ENCODE measurements at regions not wholly inside any gene's neighbourhood (a gene's known extent, or its start where the extent isn't known, plus 50 kb on each side); places are given as distances from the start of the nearest gene placed in this dataset.
A peak's percentile ranks its signal among the peaks of the same experiment; 100 is the strongest.
"Not testable (repeated sequence)": the region's sequence is repeated elsewhere in the genome, so short reads cannot be mapped to it uniquely, and the experiment has no call there.

- no peaks in the 10 kb centered on the region for H3K4me1 ChIP-seq (ENCODE audit: control insufficient read depth, insufficient read depth, low read length)
- no peaks in the 10 kb centered on the region for H3K27me3 ChIP-seq (ENCODE audit: control insufficient read depth, insufficient read depth)
- intact Hi-C loops (cut with DNase I): no loop called here
- no peaks in the 10 kb centered on the region for H3K9me3 ChIP-seq (ENCODE audit: control insufficient read depth, low read length)
- DNase-seq (no peak), ATAC-seq (no peak)
- 80% methylated on average over 7 of the region's 7 CpGs for WGBS
- no peak overlapping the region for H3K4me3 ChIP-seq (ENCODE audit: low read length)
- no peak overlapping the region for H3K27ac ChIP-seq (ENCODE audit: low read length)
Observed at GRCh38 chr10:26621243-26621888, 76.1 kb upstream of the PDSS1 start.

- H3K27me3 ChIP-seq (ENCODE audit: control insufficient read depth, insufficient read depth): no peaks in the 10 kb centered on the region
- ATAC-seq (peak; percentile 64 to 77), DNase-seq (peak; percentile 51 to 78 (median 63))
- WGBS: 12% methylated on average over 47 of the region's 47 CpGs
- intact Hi-C loops (cut with DNase I): no loop called here
- H3K27ac ChIP-seq (ENCODE audit: low read length): no peak overlapping the region
- no peaks in the 10 kb centered on the region for H3K9me3 ChIP-seq (ENCODE audit: control insufficient read depth, low read length)
- peak overlapping the region; percentile 21 for H3K4me3 ChIP-seq (ENCODE audit: low read length)
- H3K4me1 ChIP-seq (ENCODE audit: control insufficient read depth, insufficient read depth, low read length): no peaks in the 10 kb centered on the region
Observed at GRCh38 chr10:26621889-26622711, 75.4 kb upstream of the PDSS1 start.

GRCh38 chr10:26622891-26623290 is 74.6 kb upstream of the PDSS1 start:
- ATAC-seq: no peak
- no peak overlapping the region for H3K4me3 ChIP-seq (ENCODE audit: low read length)

GRCh38 chr10:26624006-26624405 is 73.5 kb upstream of the PDSS1 start:
- no peaks in the 10 kb centered on the region for H3K27me3 ChIP-seq (ENCODE audit: control insufficient read depth, insufficient read depth)
- DNase-seq: no peak
- no peak for ATAC-seq
- no peaks in the 10 kb centered on the region for H3K4me1 ChIP-seq (ENCODE audit: control insufficient read depth, insufficient read depth, low read length)
- WGBS: 35% methylated on average over 3 of the region's 3 CpGs
- intact Hi-C loops (cut with DNase I): no loop called here
- H3K4me3 ChIP-seq (ENCODE audit: low read length): no peak overlapping the region
- no peak overlapping the region for H3K27ac ChIP-seq (ENCODE audit: low read length)
- H3K9me3 ChIP-seq (ENCODE audit: control insufficient read depth, low read length): no peaks in the 10 kb centered on the region

More at GRCh38 chr10:26622891-26623290, 74.6 kb upstream of the PDSS1 start:
- no peak for DNase-seq
- WGBS: 84% methylated on average over 7 of the region's 7 CpGs
- Histone ChIP-seq H3K4me1 (ENCODE audit: control insufficient read depth, insufficient read depth, low read length) (no peaks in the 10 kb centered on the region), H3K9me3 (ENCODE audit: control insufficient read depth, low read length) (no peaks in the 10 kb centered on the region), H3K27ac (ENCODE audit: low read length) (no peak overlapping the region), H3K27me3 (ENCODE audit: control insufficient read depth, insufficient read depth) (no peaks in the 10 kb centered on the region)
- intact Hi-C loops (cut with DNase I): no loop called here

GRCh38 chr10:26626066-26626465 is 71.4 kb upstream of the PDSS1 start:
- Histone ChIP-seq H3K4me3 (ENCODE audit: low read length) (no peak overlapping the region), H3K27ac (ENCODE audit: low read length) (no peak overlapping the region), H3K4me1 (ENCODE audit: control insufficient read depth, insufficient read depth, low read length) (no peaks in the 10 kb centered on the region), H3K9me3 (ENCODE audit: control insufficient read depth, low read length) (no peaks in the 10 kb centered on the region), H3K27me3 (ENCODE audit: control insufficient read depth, insufficient read depth) (no peaks in the 10 kb centered on the region)
- DNase-seq: no peak
- intact Hi-C loops (cut with DNase I): no loop called here
- no peak for ATAC-seq
- WGBS: 87% methylated on average over 3 of the region's 3 CpGs

GRCh38 chr10:26627324-26627723 is 70.2 kb upstream of the PDSS1 start:
- 40% methylated on average over 3 of the region's 3 CpGs for WGBS
- DNase-seq (no peak), ATAC-seq (no peak)
- H3K27me3 ChIP-seq (ENCODE audit: control insufficient read depth, insufficient read depth): no peaks in the 10 kb centered on the region
- no peaks in the 10 kb centered on the region for H3K9me3 ChIP-seq (ENCODE audit: control insufficient read depth, low read length)
- no peaks in the 10 kb centered on the region for H3K4me1 ChIP-seq (ENCODE audit: control insufficient read depth, insufficient read depth, low read length)
- intact Hi-C loops (cut with DNase I): no loop called here
- H3K4me3 ChIP-seq (ENCODE audit: low read length): no peak overlapping the region
- no peak overlapping the region for H3K27ac ChIP-seq (ENCODE audit: low read length)

GRCh38 chr10:26628395-26628794 is 69.1 kb upstream of the PDSS1 start:
- Histone ChIP-seq H3K9me3 (ENCODE audit: control insufficient read depth, low read length) (no peaks in the 10 kb centered on the region), H3K4me3 (ENCODE audit: low read length) (no peak overlapping the region), H3K27ac (ENCODE audit: low read length) (no peak overlapping the region), H3K4me1 (ENCODE audit: control insufficient read depth, insufficient read depth, low read length) (no peaks in the 10 kb centered on the region), H3K27me3 (ENCODE audit: control insufficient read depth, insufficient read depth) (no peaks in the 10 kb centered on the region)
- intact Hi-C loops (cut with DNase I): no loop called here
- 81% methylated on average over 2 of the region's 2 CpGs for WGBS
- ATAC-seq (no peak), DNase-seq (no peak)

- WGBS: 82% methylated on average over 3 of the region's 3 CpGs
- ATAC-seq; H3K27me3 ChIP-seq (ENCODE audit: control insufficient read depth, insufficient read depth); H3K9me3 ChIP-seq (ENCODE audit: control insufficient read depth, low read length); DNase-seq; H3K4me1 ChIP-seq (ENCODE audit: control insufficient read depth, insufficient read depth, low read length); H3K4me3 ChIP-seq (ENCODE audit: low read length); intact Hi-C loops (cut with DNase I); H3K27ac ChIP-seq (ENCODE audit: low read length): not testable (repeated sequence)
Observed at GRCh38 chr10:26632171-26632570, 65.3 kb upstream of the PDSS1 start.

GRCh38 chr10:26634111-26634510 is 63.4 kb upstream of the PDSS1 start:
- DNase-seq; H3K27me3 ChIP-seq (ENCODE audit: control insufficient read depth, insufficient read depth); ATAC-seq; intact Hi-C loops (cut with DNase I); H3K9me3 ChIP-seq (ENCODE audit: control insufficient read depth, low read length); H3K4me1 ChIP-seq (ENCODE audit: control insufficient read depth, insufficient read depth, low read length); H3K4me3 ChIP-seq (ENCODE audit: low read length); H3K27ac ChIP-seq (ENCODE audit: low read length): not testable (repeated sequence)

GRCh38 chr10:26637521-26638275 is 59.8 kb upstream of the PDSS1 start:
- WGBS: 82% methylated on average over 19 of the region's 19 CpGs
- Histone ChIP-seq H3K4me1 (ENCODE audit: control insufficient read depth, insufficient read depth, low read length) (no peaks in the 10 kb centered on the region), H3K27me3 (ENCODE audit: control insufficient read depth, insufficient read depth) (no peaks in the 10 kb centered on the region), H3K9me3 (ENCODE audit: control insufficient read depth, low read length) (no peaks in the 10 kb centered on the region), H3K4me3 (ENCODE audit: low read length) (no peak overlapping the region), H3K27ac (ENCODE audit: low read length) (no peak overlapping the region)
- no peak for DNase-seq
- intact Hi-C loops (cut with DNase I): no loop called here
- ATAC-seq: no peak

- H3K27me3 ChIP-seq (ENCODE audit: control insufficient read depth, insufficient read depth): no peaks in the 10 kb centered on the region
- no peaks in the 10 kb centered on the region for H3K4me1 ChIP-seq (ENCODE audit: control insufficient read depth, insufficient read depth, low read length)
- no peak overlapping the region for H3K4me3 ChIP-seq (ENCODE audit: low read length)
- ATAC-seq: no peak
- no peak overlapping the region for H3K27ac ChIP-seq (ENCODE audit: low read length)
- intact Hi-C loops (cut with DNase I): no loop called here
- WGBS: 89% methylated on average over 10 of the region's 10 CpGs
- no peak for DNase-seq
- no peaks in the 10 kb centered on the region for H3K9me3 ChIP-seq (ENCODE audit: control insufficient read depth, low read length)
Observed at GRCh38 chr10:26640391-26640790, 57.1 kb upstream of the PDSS1 start.

All from right cardiac atrium (tissue), 5 donors.